HG03045 (cell line): ENCODE measurements at regions not wholly inside any gene's neighbourhood (a gene's known extent, or its start where the extent isn't known, plus 50 kb on each side); places are given as distances from the start of the nearest gene placed in this dataset.
"Not testable (repeated sequence)": the region's sequence is repeated elsewhere in the genome, so short reads cannot be mapped to it uniquely, and the experiment has no call there.

ENCODE experiments used
- ATAC-seq: cut with Tn5 transposase; IDR thresholded peaks from one replicate; pipeline ENCODE4 v1.9.1; 2021; ENCODE audit warnings: mild to moderate bottlenecking, moderate library complexity; ENCODE audit not compliant: unreplicated experiment

DNA sequence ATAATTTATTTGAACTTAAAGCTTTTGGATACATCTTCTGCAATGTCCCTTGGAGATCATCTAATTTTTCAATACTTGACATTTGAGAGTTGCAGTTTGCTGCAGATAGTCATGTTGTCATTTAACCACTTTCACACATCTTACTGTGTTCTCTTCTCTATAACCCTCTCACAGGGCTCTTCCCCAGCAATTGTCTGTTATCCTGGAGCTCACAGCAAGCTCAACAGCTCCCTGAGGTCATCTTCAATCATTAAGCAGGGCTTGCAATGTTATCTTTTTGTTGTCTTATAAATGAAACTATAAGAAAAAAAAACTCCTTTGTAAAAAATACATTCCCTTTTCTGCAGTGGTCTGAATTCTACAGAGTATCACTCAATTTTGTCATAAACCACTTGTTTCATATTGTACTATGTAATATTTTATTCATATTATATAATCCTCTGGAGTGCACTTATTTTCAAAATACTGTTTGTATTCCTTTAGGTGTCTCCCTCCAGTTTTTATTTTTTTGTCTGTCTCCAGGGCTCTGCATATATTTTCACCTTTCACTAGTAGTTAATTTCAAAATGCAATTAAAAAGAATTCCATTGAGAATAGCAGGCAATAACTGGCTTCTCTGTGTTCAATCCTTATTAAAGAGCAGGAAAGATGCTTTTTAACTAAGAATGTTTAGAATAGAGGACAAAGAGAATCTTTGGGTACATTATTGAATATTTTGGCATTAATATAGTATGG is 106.3 kb upstream of the ARSJ start:
- no peak for ATAC-seq

DNA sequence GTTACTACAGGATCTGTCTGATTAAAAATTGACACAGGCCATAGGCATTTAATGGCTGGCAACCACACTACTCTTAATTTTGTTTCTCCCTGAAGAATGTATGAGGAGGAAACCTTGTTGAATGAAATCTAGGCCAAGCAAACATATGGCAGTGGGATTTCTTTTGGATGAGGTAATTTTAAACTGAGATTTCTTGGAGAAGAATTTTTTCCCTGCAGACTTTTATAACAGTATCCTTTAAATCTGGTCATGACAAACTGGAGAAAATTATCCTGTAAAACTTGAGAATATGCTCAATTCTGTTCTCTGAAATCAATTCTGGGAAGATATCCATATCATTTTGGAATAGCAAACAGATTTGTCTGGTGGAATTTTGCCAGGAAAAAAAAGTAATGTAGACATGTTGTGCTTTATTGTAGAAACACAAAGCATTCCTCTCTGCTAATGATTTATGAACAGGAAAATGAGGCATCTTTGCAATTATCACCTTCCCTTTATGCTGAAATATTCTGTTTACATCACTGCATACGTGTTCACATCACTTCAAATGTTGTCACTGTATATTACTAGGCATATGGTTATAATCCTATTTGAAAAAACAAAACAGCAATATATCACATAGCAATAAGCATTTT is 108.3 kb upstream of the ARSJ start:
- ATAC-seq: no peak

DNA sequence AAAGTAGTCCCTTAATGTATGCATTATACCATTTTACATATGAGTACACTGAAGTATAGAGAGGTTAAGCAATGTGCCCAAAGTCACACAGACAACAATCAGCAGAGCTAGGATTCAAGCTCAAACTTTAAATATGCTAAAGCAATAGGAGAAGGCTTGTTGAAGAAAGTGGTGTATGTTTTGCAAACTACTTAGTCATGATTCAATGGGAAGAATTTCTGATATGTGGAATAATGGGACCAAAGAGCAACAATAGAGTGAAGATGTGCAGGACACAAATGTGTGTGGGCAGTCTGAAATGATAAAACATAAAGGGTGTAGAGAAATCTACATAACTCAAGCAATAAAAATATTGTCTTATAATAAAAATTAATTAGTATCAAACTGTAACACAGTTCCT is 109.0 kb upstream of the ARSJ start:
- ATAC-seq: no peak

DNA sequence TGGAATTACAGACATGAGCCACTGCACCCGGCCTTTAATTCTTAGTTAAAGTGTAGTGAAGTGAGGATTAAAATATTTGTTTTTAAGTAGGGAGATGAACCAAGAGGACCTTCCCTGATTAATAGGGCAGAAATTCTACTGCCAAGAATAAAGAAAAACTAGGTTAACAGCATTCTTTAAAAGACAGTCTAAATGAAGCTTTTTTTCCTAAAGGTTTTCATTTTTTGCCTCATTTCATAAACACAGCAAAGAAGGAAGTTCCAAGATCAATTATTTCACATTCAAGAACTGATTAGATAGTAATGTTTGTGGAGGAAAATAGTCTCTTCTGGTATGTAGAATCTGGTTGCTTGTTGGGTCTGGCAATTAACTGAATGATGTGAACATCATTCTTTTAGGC is 112.1 kb upstream of the ARSJ start:
- no peak for ATAC-seq

DNA sequence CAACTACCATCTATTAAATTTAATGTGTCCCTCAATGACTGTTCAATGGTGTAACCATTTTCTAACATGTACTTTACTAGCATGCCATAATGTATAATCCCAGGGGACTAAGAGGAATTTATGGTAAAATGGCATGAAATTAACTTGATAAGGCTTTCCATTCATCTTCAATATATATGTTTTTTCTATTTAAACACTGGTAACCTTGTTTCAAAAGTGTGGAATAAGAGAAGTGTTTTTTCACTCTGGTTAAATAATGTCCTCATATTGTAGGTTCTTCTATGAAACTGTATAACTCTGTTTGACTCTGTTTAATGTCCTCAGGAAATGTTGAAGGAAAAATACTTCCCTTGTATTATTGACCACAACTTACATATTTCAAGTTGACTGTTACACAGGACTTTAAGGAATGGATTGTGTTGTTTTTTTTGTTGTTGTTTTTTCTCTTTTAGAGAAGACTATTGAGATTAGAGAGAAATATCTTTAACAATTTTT is 113.8 kb upstream of the ARSJ start:
- no peak for ATAC-seq

DNA sequence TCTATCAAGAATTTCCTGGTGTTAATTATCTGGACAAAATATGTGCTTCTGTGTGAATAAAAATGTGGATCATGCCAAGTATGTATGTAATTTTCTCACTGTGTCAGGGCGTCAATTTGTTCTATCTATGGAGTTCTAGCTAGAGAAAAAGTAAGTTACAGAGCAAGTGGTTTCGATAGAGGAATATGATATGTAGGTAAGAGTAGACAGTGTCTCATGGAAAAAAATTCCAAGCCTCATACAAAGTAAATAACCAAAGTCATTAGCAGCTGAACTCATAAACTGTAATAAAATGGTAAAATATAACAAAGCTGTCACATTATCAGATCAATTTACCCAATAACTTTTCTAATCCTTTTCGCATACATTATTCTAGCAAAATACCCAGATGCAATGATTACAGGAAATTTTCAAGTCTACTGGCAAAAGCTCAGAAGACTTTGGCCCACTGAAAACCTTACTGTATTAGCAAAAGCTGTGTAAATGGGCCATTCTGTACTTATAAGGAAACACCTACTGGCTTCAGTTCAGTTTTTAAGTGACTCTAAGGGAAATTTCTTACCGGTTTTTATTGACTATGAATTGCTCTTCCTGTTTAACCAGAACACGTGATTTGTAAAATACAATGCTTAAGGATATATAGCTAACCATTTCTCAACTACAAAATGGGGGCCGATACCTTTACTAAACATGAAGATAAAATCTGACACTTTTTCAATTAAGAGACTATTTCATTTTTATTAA is 121.0 kb upstream of the ARSJ start:
- no peak for ATAC-seq

DNA sequence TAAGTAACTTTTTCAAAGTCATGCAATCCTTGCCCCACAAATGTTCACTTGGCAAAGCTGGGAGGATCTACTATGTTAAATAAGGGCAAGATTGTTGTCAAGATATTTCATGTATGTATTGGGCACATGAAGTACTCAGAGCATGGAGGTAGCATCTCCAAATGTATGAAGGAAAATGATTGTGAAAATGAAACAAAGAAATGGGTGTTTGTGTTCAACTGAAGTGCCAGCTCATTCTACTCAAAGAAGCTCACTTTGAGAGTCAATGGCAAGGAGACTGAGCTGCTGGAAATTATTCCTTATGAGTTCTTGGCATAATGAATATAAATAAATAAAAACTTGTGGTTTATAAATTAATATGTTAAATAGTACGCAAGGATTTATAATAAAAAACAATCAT is 124.5 kb upstream of the ARSJ start:
- ATAC-seq: no peak

DNA sequence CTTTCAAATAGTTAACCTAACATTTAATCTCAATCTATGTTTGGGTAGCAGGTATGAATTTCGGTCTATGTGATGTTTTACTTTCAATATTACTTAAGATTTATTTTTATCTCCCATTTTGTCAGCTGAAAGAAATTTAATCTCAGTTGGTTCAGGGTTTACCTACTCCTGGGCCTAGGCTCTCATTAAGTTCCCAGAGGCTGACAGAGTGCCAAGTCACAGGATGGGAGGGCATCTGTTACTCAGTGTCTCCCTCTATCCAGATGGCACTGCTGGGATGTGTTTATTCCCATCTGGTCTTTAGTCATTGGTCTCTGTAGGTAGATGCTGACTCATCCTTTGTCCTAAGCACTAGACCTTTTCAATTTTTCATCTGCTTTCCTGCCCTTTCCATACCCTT is 129.4 kb upstream of the ARSJ start:
- no peak for ATAC-seq

DNA sequence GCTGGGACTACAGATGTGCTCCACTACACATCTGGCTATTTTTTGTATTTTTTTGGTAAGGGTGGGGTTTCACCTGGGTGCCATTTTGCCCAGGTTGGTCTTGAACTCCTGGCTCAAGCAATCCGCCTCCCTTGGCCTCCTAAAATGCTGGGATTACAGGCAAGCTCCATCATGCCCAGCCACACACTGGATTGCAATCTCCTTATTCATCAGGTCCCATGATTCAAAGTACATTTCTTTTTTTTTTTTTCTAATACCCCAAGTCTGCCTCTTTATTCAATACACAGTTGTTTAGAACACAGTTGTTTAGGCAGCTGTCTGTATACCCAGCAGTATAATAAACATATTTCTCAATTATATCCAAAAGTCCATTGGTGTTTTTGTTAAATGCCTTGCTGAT is 130.3 kb upstream of the ARSJ start:
- no peak for ATAC-seq

DNA sequence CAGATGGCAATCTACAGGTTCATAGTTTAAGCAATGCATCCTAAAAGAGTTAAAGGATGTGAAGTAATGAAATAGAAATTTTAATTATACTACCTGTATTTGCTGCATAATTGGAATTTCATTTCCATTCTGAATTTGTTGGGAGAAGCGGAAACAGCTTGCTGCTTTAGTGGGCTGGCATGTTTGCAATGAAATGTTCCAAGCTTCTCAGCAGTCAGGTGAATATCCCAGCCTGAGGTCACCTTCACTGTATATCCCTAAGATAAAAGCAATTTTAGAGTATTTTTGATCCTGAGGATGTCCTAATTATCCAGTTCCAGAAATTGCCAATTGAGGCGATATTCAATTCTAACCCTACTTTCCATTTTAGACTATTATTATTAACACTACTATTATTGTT is 136.1 kb upstream of the ARSJ start:
- ATAC-seq: no peak

DNA sequence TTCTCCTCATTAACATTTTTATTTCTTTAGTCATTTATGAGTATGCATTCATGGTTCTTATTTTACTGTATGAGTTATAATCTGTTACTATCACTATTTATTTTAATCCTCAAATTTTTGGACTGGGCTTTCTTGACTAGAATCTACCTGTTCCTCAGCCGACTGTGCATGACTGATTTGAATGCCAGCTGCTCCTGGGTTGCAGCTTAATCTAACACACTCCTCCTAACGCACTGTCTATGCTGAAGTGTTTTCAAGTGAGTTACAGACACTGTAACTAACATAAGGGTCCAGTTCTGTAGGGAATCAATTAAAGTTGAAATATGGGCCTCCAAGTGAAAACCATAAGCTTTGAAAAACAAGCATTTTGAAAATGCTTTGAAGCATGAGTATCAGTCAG is 137.4 kb upstream of the ARSJ start:
- no peak for ATAC-seq

DNA sequence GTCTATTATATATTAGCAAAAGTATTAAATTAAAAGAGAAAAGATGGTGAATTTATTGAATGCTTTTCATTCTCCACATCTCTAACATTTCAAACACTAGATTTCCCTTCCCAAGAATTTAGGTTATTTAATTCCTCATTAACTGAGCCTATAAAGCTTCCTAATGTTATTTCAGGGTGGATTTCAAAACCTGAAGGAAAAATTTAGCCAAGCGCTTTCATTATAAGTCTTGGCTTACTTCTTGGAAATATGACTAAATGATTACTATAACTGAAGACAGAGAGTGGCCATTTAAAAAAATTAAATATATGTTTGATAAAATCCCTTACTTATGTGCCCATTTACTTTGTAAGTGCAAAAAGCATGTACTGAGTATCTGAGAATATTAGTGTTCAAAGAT is 141.8 kb upstream of the ARSJ start:
- ATAC-seq: no peak

DNA sequence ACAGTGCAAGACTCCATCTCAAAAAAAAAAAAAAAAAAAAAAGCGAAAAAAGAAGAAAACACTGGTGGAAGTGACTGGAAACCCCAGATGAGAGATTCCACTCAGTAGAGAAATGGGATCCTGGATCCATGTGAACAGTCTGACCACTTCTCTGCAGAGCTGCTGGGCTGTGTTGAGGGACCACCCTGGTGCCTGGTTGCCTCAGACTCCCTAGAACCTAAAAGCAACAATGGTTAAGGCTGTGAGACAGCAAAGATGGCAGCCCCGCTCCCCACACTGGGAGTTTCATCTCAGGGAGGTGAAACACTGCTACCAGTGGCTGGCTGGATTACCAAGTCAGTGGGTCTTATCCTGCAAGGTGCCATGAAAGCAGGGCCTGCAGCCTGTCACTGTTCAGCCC is 152.8 kb upstream of the ARSJ start:
- ATAC-seq: no peak

DNA sequence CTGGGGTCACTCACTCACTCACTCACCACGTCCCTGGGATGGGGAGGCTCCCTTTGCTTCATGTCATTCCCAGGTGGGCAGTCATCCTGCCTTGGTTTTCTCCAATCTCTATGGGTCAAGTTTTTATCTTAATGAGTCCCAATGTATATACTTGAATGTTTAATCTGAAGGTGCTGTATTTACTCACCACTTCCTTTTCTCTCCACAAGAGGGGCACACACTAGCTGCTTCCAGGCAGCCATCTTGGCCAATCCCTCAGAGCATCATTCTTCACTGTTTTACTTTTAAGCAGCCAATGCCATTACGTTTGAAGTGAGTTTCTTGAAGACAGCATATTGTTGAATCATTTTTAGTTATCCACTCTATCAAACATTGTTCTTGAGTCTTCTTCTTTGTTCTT is 153.4 kb upstream of the ARSJ start:
- no peak for ATAC-seq

DNA sequence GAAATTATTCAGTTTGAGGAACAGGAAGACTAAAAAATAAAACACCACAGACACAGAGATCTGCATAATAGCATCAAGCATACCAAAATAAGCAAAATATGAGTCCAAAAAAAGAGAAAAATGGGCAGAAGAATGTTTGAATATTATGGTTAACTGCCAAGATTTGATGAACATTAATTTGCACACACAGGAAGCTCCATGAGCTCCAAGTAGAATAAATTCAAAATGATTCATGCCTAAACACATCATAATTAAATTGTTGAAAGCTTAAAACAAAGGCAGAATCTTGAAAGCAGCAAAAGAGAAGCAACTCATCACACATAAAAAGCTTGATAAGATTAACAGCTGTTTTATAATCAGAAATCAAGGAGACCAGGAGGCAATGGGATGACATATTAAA is 156.6 kb upstream of the ARSJ start:
- ATAC-seq: no peak

DNA sequence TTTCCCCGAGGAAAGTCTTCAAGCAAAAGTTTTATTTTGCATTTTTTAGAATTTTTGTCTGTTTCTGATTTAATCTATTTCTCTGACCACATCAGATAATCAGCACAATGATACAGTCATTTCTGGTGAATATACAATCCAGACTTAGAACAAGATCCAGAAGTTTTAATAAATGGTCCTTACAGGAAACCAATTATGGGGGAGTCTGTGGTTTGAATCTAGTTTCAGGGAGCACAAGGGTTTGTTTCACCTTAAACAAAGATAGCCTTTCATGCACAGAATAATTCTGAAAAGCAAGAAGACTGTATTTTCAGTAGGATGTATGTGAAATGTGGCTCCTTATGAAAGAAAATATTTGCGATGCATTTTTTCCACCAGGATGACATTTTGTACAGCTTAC is 158.5 kb upstream of the ARSJ start:
- no peak for ATAC-seq

DNA sequence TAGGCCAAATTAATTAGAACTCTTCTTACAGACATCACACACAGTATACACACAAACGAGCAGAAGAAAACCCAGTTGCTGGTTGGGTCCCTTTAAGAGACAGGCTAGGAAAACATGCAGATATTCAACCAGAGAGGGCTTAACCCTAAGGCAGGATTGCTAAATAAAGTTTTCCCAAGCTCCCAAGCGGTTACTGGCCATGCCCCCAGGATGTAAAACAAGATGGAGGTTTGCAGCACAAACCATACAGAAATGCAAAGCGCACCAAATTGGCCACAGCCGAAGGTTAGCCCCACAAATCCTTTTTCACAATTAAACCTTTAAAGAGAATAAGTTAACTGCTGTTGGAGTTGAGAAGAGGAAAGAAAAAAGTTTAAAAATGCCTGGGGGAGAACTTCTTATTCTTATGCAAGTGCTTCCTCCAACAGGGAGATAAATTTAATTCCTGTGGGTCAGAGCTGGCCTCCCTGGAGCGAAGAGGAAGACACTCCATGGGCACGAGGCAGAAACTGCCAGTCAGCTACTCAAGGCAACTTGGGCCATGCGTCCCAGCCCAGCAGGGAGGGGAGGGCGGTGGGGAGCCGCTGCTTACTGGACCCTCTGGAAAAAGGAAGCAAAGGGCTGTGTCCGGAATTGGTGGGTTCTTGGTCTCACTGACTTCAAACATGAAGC is 167.6 kb upstream of the ARSJ start:
- ATAC-seq: no peak

DNA sequence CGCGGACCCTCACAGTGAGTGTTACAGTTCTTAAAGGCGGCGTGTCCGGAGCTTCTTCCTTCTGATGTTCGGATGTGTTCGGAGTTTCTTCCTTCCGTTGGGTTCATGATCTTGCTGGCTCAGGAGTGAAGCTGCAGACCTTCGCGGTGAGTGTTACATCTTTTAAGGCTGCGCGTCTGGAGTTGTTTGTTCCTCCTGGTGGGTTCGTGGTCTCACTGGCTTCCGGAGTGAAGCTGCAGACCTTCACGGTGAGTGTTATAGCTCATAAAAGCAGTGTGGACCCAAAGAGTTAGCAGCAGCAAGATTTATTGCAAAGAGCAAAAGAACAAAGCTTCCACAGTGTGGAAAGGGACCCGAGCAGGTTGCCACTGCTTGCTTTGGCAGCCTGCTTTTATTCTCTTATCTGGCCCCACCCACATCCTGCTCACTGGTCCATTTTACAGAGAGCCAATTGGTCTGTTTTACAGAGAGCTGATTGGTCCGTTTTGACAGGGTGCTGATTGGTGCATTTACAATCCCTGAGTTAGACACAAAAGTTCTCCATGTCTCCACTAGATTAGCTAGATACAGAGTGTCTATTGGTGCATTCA is 168.3 kb upstream of the ARSJ start:
- ATAC-seq: not testable (repeated sequence)

DNA sequence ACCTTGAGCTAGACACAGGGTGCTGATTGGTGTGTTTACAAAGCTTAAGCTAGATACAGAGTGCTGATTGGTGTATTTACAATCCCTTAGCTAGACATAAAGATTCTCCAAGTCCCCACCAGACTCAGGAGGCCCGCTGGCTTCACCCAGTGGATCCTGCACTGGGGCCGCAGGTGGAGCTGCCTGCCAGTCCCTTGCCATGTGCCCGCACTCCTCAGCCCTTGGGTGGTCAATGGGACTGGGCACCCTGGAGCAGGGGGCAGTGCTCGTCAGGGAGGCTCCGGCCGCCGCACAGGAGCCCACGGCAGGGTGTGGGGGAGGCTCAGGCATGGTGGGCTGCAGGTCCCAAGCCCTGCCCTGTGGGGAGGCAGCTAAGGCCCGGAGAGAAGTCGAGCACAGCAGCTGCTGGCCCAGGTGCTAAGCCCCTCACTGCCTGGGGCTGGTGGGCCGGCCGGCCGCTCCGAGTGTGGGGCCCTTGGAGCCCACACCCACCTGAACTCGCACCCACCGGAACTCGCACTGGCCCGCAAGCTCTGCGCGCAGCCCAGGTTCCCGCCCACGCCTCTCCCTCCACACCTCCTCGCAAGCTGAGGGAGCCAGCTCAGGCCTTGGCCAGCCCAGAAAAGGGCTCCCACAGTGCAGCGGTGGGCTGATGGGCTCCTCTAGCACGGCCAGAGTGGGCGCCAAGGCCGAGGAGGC is 169.1 kb upstream of the ARSJ start:
- not testable (repeated sequence) for ATAC-seq

DNA sequence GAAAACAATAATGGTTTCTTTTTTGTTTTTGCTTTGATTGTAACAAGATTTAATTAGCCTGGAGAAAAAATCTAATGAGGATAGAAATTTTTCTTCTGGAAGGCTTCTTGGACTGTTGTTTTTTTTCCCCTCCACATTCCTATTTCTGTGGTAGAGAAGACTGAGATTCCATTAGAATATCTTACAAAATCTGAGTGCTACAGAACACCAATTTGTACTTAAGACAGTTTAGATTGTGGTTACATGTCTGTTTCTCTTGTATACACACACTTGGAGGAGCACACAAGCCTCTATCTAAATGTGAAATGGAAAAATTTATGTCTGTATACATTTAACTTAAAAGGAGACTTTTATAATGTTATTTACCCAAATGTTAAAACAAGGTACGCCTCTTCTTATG is 176.9 kb upstream of the ARSJ start:
- no peak for ATAC-seq

DNA sequence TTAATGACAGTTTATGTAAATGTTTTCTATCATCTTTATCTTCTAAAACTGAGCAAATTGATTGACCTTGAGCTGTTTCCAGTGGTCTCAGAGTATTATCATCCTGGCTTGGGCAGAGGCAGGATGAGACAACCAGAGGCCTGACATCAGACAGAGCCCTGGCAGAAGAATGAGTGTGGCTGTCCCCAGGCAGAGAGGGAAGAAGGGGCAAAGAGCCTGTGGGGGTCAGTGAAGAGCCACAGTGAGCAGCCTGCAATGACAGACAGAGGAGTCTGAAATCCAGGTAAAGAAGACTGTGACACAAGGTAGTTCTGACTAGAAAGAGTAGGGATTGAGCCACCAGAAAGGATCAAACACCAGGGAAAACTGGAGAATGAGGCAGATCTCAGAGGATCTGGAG is 182.4 kb upstream of the ARSJ start:
- ATAC-seq: no peak
